Loucy (cell line): ENCODE measurements at regions not wholly inside any gene's neighbourhood (a gene's known extent, or its start where the extent isn't known, plus 50 kb on each side); places are given as distances from the start of the nearest gene placed in this dataset.

Source experiments
- EZH2phosphoT487 ChIP-seq: fragments of 200-600 bp; IDR thresholded peaks from 2 replicates; pipeline ENCODE4 v1.6.1; 2018; ENCODE audit warnings: antibody characterized with exemption, mild to moderate bottlenecking, moderate library complexity, borderline replicate concordance
- TF ChIP-seq, protein P1 (sequence below): fragments of 200-600 bp; sonication (generic); conservative IDR thresholded peaks from 2 replicates; pipeline ENCODE4 v1.5.1; 2014; ENCODE audit warnings: mild to moderate bottlenecking, antibody characterized with exemption, low read length

DNA sequence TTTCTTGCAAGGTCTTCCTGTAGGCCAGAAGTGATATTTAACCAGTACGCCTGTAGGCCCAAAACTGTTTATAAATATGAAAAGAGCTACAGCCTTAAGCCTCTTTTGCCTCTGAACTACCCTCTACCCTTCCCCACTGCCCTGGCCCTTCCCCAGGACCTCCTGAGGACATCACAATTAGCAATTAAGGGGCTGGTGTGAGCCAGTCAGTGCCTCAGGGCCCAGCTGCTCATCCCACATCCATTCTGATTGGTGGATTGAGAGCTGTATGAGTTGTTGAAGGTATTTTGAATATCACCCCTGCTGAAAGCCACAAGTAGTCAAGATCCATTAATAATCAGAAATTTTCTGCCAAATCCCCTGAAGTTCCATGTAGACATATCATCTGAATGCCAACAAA lies 126.3 kb upstream of the TACR1 start:
- no peak for TF ChIP-seq EZH2phosphoT487
- TF ChIP-seq, protein P1, sequence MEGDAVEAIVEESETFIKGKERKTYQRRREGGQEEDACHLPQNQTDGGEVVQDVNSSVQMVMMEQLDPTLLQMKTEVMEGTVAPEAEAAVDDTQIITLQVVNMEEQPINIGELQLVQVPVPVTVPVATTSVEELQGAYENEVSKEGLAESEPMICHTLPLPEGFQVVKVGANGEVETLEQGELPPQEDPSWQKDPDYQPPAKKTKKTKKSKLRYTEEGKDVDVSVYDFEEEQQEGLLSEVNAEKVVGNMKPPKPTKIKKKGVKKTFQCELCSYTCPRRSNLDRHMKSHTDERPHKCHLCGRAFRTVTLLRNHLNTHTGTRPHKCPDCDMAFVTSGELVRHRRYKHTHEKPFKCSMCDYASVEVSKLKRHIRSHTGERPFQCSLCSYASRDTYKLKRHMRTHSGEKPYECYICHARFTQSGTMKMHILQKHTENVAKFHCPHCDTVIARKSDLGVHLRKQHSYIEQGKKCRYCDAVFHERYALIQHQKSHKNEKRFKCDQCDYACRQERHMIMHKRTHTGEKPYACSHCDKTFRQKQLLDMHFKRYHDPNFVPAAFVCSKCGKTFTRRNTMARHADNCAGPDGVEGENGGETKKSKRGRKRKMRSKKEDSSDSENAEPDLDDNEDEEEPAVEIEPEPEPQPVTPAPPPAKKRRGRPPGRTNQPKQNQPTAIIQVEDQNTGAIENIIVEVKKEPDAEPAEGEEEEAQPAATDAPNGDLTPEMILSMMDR = no peak
